K562 (cell line): ENCODE measurements at regions not wholly inside any gene's neighbourhood (a gene's known extent, or its start where the extent isn't known, plus 50 kb on each side); places are given as distances from the start of the nearest gene placed in this dataset.

Source experiments
- ATAC-seq: fragments of 200-7000 bp; cut with Tn5 transposase; 3 replicates; pipeline ENCODE4 v1.9.1; 2020; ENCODE audit warnings: moderate library complexity
- BruUV-seq: library from RNA; stranded (reverse); fragments of 400-500 nt; replicated peaks from 2 replicates; lab custom pipeline; 2021; lab: Mats Ljungman, UMichigan
- CTCF ChIA-PET: fragments of 300-600 bp; formaldehyde crosslinking; extraction: SDS; loops from one replicate; lab custom pipeline; 2021; ENCODE audit warnings: low intra/inter-chr PET ratio; lab: Yijun Ruan, JAX
- POLR2A ChIA-PET: fragments of 300-600, 350-650 bp; sonication (Branson Sonifier 250); formaldehyde crosslinking; extraction: SDS; loops from one replicate; lab custom pipeline; 2021; ENCODE audit warnings: antibody characterized with exemption, inconsistent platforms; lab: Yijun Ruan, JAX
- DNase-seq, 4 experiments: peaks; one replicate each; pipeline versions ENCODE4 v3.0.0 to v3.0.0-alpha.2; 2011 to 2018; ENCODE audit warnings: low spot score in 3 of 4, mixed read lengths in 3 of 4; ENCODE audit errors: extremely low read depth in 1 of 4
- FAIRE-seq: peaks from 2 replicates; lab custom pipeline; 2011; peaks lifted over from hg19 to GRCh38; lab: Jason Lieb, UNC
- H2AFZ ChIP-seq: 2 replicates; pipeline ENCODE4 v1.6.0; 2011; ENCODE audit warnings: low read depth, low read length, control low read depth, inconsistent platforms
- H3K27ac ChIP-seq: fragments of 200-600 bp; 3 replicates; pipeline ENCODE4 v1.8.0; 2011; ENCODE audit warnings: low read depth, mild to moderate bottlenecking, control low read depth, inconsistent platforms, low read length, moderate library complexity, mixed read lengths; ENCODE audit errors: extremely low read depth
- H3K27me3 ChIP-seq, 2 experiments: fragments of 300-600 bp in 1 of 2; 2 replicates in 1 of 2; 3 replicates in 1 of 2; pipeline versions ENCODE4 v1.6.0 to v1.8.0; 2011; ENCODE audit warnings: inconsistent platforms in 2 of 2, low read length in 2 of 2, mild to moderate bottlenecking in 1 of 2, mixed read lengths in 1 of 2, moderate library complexity in 1 of 2; ENCODE audit not compliant: control insufficient read depth in 2 of 2, insufficient read depth in 2 of 2
- H3K36me3 ChIP-seq: fragments of 300-600 bp; 3 replicates; pipeline ENCODE4 v1.8.0; 2011; ENCODE audit warnings: mild to moderate bottlenecking, low read length, inconsistent platforms; ENCODE audit not compliant: control insufficient read depth, insufficient read depth
- H3K4me1 ChIP-seq, 2 experiments: fragments of 200-600 bp in 1 of 2; replicated peaks in 1 of 2; 2 replicates in 1 of 2; 3 replicates in 1 of 2; pipeline versions ENCODE4 v1.5.1 to v1.8.0; 2011; ENCODE audit warnings: inconsistent platforms in 2 of 2, low read length in 2 of 2, mild to moderate bottlenecking in 1 of 2, mixed read lengths in 1 of 2, moderate library complexity in 1 of 2; ENCODE audit not compliant: control insufficient read depth in 2 of 2, insufficient read depth in 2 of 2
- H3K4me2 ChIP-seq: 2 replicates; pipeline ENCODE4 v1.6.1; 2011; ENCODE audit warnings: low read length, control low read depth, inconsistent platforms, mixed read lengths; ENCODE audit not compliant: insufficient read depth
- H3K4me3 ChIP-seq: fragments of 200-600 bp; sonication (generic), shearing (Covaris generic); 2 replicates; pipeline ENCODE4 v1.5.1; 2016; ENCODE audit warnings: control low read depth, inconsistent platforms
- H3K79me2 ChIP-seq: fragments of 200-600 bp; 3 replicates; pipeline ENCODE4 v1.8.0; 2011; ENCODE audit warnings: low read length, inconsistent platforms; ENCODE audit not compliant: control insufficient read depth, insufficient read depth
- H3K9ac ChIP-seq, 2 experiments: 2 replicates each; pipeline versions ENCODE4 v1.6.0 to v1.6.1; 2011; ENCODE audit warnings: low read depth in 2 of 2, low read length in 2 of 2, control low read depth in 1 of 2, inconsistent platforms in 1 of 2, mild to moderate bottlenecking in 1 of 2, mixed read lengths in 1 of 2; ENCODE audit not compliant: insufficient read depth in 1 of 2
- H3K9me1 ChIP-seq: one replicate; pipeline ENCODE4 v1.6.0; 2011; ENCODE audit warnings: inconsistent platforms, mild to moderate bottlenecking, low read length, moderate library complexity; ENCODE audit not compliant: control insufficient read depth, insufficient read depth
- H3K9me3 ChIP-seq: replicated peaks from 2 replicates; pipeline ENCODE4 v1.5.1; 2011; ENCODE audit warnings: low read depth, low read length, inconsistent platforms; ENCODE audit not compliant: control insufficient read depth, insufficient read depth
- H4K20me1 ChIP-seq: replicated peaks from 2 replicates; pipeline ENCODE4 v1.6.1; 2011; ENCODE audit warnings: low read length, inconsistent platforms, mixed read lengths; ENCODE audit not compliant: control insufficient read depth, insufficient read depth
- DNMT1 ChIP-seq: fragments of 450-650 bp; IDR thresholded peaks from 2 replicates; pipeline ENCODE4 v1.6.1; 2016; ENCODE audit warnings: antibody characterized with exemption, mild to moderate bottlenecking
- EHMT2 ChIP-seq: fragments of 450-650 bp; IDR thresholded peaks from 2 replicates; pipeline ENCODE4 v1.6.1; 2018; ENCODE audit warnings: antibody characterized with exemption
- HCFC1 ChIP-seq: IDR thresholded peaks from 2 replicates; pipeline ENCODE4 v1.6.1; 2012; ENCODE audit warnings: low read depth, low read length, improper control_type of control experiment
- RBM14 ChIP-seq: fragments of 200-400 bp; formaldehyde crosslinking; IDR thresholded peaks from 2 replicates; pipeline ENCODE4 v1.6.1; 2018; ENCODE audit warnings: low read depth, mild to moderate bottlenecking, low read length, moderate library complexity, borderline replicate concordance; ENCODE audit not compliant: insufficient read depth
- TAF1 ChIP-seq: IDR thresholded peaks from 2 replicates; pipeline ENCODE4 v1.6.1; 2011; ENCODE audit warnings: mild to moderate bottlenecking, low read length, moderate library complexity; ENCODE audit not compliant: insufficient read depth, control insufficient read depth, severe bottlenecking; ENCODE audit errors: extremely low read depth
- ZNF232 ChIP-seq: sonication (generic); formaldehyde crosslinking; IDR thresholded peaks from 2 replicates; pipeline ENCODE4 v1.8.0; 2022; ENCODE audit warnings: mild to moderate bottlenecking, missing genetic modification reagents
- WGBS: fragments of 100-300 bp; shearing (Covaris generic); methylation state at CpG from one replicate; pipeline ENCODE4 v1.1.6; 2016; ENCODE audit warnings: low coverage, mixed read lengths; ENCODE audit not compliant: insufficient coverage; ENCODE audit errors: missing lambda C conversion rate; 5-methylcytosine and 5-hydroxymethylcytosine counted together
- in situ Hi-C: fragments of 300-500 bp; cut with MboI; formaldehyde crosslinking; loops from 4 replicates; pipeline ENCODE4 v1.15.0; 2018; ENCODE audit warnings: inconsistent platforms, mixed read lengths
- intact Hi-C: fragments of 100-400 bp; cut with micrococcal nuclease; formaldehyde crosslinking; loops from 2 replicates; pipeline ENCODE4 v1.14.2; 2022
- TF ChIP-seq, protein P1 (sequence below): fragments of 450-650 bp; IDR thresholded peaks from 2 replicates; pipeline ENCODE4 v1.6.1; 2017; ENCODE audit warnings: antibody characterized with exemption
- TF ChIP-seq, protein P2 (sequence below): sonication (generic); formaldehyde crosslinking; IDR thresholded peaks from 2 replicates; pipeline ENCODE4 v1.9.0; 2022; ENCODE audit warnings: mild to moderate bottlenecking, missing genetic modification reagents
- TF ChIP-seq, protein P3 (sequence below): sonication (generic); formaldehyde crosslinking; IDR thresholded peaks from 2 replicates; pipeline ENCODE4 v1.8.0; 2022; ENCODE audit warnings: mild to moderate bottlenecking, missing genetic modification reagents

DNA sequence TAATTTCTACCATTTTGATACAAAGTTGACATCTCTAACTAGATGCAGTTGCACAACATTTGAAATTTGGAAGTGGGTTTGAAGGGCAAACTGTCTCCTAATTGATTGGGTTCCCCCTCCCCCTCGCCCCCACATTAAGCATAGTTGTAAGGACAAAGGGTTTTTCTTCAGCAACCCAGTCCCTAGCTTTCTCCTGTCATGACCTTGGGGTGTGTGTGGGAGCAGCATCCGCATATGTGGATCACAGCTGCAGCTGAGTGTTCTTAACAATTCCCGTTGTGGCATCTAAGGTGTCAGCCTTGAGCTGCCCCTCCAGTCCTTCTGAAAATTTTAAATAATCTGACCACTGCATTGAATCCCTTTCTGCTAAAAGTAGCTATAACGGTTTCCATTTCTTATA, 141.3 kb upstream of the CDH10 start:
- POLR2A ChIA-PET: no interaction called here
- no peak for ATAC-seq

More for the DNA sequence above, 141.3 kb upstream of the CDH10 start:
- DNase-seq (no peak), FAIRE-seq (no peak)
- TF ChIP-seq DNMT1 (no peak), EHMT2 (no peak), RBM14 (no peak), TAF1 (no peak), ZNF232 (CRISPR knock-in tag) (no peak), HCFC1 (no peak)
- TF ChIP-seq, protein P1, sequence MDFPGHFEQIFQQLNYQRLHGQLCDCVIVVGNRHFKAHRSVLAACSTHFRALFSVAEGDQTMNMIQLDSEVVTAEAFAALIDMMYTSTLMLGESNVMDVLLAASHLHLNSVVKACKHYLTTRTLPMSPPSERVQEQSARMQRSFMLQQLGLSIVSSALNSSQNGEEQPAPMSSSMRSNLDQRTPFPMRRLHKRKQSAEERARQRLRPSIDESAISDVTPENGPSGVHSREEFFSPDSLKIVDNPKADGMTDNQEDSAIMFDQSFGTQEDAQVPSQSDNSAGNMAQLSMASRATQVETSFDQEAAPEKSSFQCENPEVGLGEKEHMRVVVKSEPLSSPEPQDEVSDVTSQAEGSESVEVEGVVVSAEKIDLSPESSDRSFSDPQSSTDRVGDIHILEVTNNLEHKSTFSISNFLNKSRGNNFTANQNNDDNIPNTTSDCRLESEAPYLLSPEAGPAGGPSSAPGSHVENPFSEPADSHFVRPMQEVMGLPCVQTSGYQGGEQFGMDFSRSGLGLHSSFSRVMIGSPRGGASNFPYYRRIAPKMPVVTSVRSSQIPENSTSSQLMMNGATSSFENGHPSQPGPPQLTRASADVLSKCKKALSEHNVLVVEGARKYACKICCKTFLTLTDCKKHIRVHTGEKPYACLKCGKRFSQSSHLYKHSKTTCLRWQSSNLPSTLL: no peak
- TF ChIP-seq, protein P2, sequence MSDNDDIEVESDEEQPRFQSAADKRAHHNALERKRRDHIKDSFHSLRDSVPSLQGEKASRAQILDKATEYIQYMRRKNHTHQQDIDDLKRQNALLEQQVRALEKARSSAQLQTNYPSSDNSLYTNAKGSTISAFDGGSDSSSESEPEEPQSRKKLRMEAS (CRISPR knock-in tag): no peak
- TF ChIP-seq, protein P3, sequence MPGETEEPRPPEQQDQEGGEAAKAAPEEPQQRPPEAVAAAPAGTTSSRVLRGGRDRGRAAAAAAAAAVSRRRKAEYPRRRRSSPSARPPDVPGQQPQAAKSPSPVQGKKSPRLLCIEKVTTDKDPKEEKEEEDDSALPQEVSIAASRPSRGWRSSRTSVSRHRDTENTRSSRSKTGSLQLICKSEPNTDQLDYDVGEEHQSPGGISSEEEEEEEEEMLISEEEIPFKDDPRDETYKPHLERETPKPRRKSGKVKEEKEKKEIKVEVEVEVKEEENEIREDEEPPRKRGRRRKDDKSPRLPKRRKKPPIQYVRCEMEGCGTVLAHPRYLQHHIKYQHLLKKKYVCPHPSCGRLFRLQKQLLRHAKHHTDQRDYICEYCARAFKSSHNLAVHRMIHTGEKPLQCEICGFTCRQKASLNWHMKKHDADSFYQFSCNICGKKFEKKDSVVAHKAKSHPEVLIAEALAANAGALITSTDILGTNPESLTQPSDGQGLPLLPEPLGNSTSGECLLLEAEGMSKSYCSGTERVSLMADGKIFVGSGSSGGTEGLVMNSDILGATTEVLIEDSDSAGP (CRISPR knock-in tag): no peak
- CTCF ChIA-PET: no interaction called here
- H4K20me1 ChIP-seq: no peaks in the 10 kb centered on the region
- H3K4me3 ChIP-seq: no peak overlapping the region
- 4% methylated on average over 4 of the region's 4 CpGs for WGBS
- in situ Hi-C loops: no loop called here
- no peaks in the 10 kb centered on the region for H3K36me3 ChIP-seq
- no peaks in the 10 kb centered on the region for H3K4me1 ChIP-seq
- no peak overlapping the region for H3K9ac ChIP-seq
- H2AFZ ChIP-seq: no peak overlapping the region
- no peak overlapping the region for H3K27ac ChIP-seq
- H3K27me3 ChIP-seq: no peaks in the 10 kb centered on the region
- no TSS peak for BruUV-seq
- H3K9me1 ChIP-seq: no peaks in the 10 kb centered on the region
- no peaks in the 10 kb centered on the region for H3K9me3 ChIP-seq
- H3K79me2 ChIP-seq: no peaks in the 10 kb centered on the region
- no peak overlapping the region for H3K4me2 ChIP-seq
- intact Hi-C loops: no loop called here
